Sigmoid colon (tissue), 6 donors: ENCODE measurements at regions not wholly inside any gene's neighbourhood (a gene's known extent, or its start where the extent isn't known, plus 50 kb on each side); places are given as distances from the start of the nearest gene placed in this dataset.

ENCODE experiments used
- DNase-seq: peaks from one replicate; pipeline ENCODE4 v3.0.0-alpha.2; 2019
- H3K27ac ChIP-seq, 4 donors: fragments of 200-600 bp; sonication (generic); one replicate each; pipeline ENCODE4 v1.5.1; 2016 to 2019; ENCODE audit warnings: mild to moderate bottlenecking in 1 of 4
- H3K27me3 ChIP-seq, 3 donors: fragments of 200-600 bp; sonication (generic); one replicate each; pipeline ENCODE4 v1.5.1; 2019; ENCODE audit warnings: mild to moderate bottlenecking in 1 of 3
- H3K36me3 ChIP-seq, 4 donors: fragments of 200-600 bp; sonication (generic); one replicate each; pipeline ENCODE4 v1.5.1; 2016 to 2019
- H3K4me1 ChIP-seq, 4 donors: fragments of 200-600 bp; sonication (generic); one replicate each; pipeline ENCODE4 v1.5.1; 2017 to 2019
- H3K4me3 ChIP-seq, 4 donors: fragments of 200-600 bp; sonication (generic); one replicate each; pipeline ENCODE4 v1.5.1; 2017 to 2019; ENCODE audit warnings: mild to moderate bottlenecking in 2 of 4, moderate library complexity in 1 of 4
- H3K9me3 ChIP-seq, 4 donors: fragments of 200-600 bp in 3 of 4; sonication (generic) in 3 of 4; one replicate each; pipeline versions ENCODE4 v1.5.1 to v1.6.1; 2013 to 2019
- EP300 ChIP-seq, 4 donors: sonication (generic); formaldehyde crosslinking; IDR thresholded peaks; one replicate each; pipeline ENCODE4 v1.6.1; 2017; ENCODE audit warnings: antibody characterized with exemption in 4 of 4
- POLR2A ChIP-seq, 2 donors: fragments of 450-650 bp; IDR thresholded peaks; one replicate each; pipeline ENCODE4 v1.6.1; 2016; ENCODE audit warnings: antibody characterized with exemption in 2 of 2, mild to moderate bottlenecking in 2 of 2, moderate library complexity in 2 of 2
- POLR2AphosphoS5 ChIP-seq, 4 donors: sonication (generic); formaldehyde crosslinking; IDR thresholded peaks; one replicate each; pipeline ENCODE4 v1.6.1; 2017; ENCODE audit warnings: antibody characterized with exemption in 4 of 4
- WGBS, 2 donors: extraction: QIAGEN DNeasy Blood & Tissue Kit; methylation state at CpG; one replicate each; pipeline ENCODE4 v1.1.7; 2013; 5-methylcytosine and 5-hydroxymethylcytosine counted together
- intact Hi-C: fragments of 100-400 bp; cut with DNase I; formaldehyde crosslinking; loops from one replicate; pipeline ENCODE4 v1.15.1; 2023
- TF ChIP-seq, protein P1 (sequence below), 4 experiments: fragments of 450-650 bp in 3 of 4; fragments of 200-600 bp in 1 of 4; IDR thresholded peaks; one replicate each; pipeline ENCODE4 v1.5.1; 2016 to 2019; ENCODE audit warnings: antibody characterized with exemption in 4 of 4, mild to moderate bottlenecking in 3 of 4, moderate library complexity in 2 of 4
- donor health status: healthy with polysubstance abuse.
- donor health status: healthy.

DNA sequence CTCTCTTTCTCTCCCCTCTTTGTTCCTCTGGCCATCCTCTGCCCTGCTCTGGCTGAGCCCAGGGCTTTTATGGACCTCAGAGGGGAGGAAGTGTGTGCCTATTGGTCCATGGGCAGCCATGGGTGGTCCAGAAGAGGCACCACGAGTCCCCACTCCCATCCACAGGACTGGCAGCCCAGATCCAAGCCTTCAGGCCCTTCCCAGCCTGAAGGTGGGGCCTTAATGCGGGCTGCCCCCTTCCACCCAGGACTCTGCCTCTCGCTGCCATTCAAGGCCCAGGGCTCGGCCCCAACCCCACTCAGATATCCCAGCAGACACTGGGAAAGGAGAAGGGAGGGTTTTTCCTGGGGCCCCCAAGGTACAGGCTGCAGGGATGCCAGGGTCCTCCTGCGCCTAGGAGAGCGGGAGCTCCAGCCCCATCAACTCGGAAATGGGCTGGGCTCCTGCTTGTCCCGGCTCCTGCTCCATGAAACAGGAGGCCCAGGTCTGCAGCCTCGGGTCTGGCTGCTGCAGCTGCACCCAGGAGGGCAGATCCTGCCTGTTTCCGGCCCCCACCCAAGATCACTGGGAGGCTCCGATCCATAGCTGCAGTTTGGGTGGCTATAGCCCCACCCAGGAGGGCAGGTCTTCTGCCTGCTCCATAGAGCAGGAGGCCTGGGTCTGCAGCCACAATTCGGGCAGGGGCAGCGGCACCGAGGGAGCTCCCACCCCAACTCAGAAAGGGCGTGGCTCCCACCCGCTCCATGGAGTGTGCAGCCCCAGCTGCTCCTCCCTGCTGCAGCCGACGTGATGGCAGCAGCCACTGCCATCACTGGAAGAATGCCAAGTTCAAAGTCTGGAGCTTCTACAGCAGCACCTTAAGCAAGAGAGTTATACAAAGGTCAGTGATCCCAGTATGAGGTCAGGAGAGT, 116.6 kb upstream of the RBBP8 start:
- WGBS, 2 donors, result 34 to 73% methylated on average over 18 of the region's 18 CpGs
- Histone ChIP-seq H3K27me3 (no peaks in the 10 kb centered on the region), H3K9me3 (no peaks in the 10 kb centered on the region), H3K27ac (no peak overlapping the region), H3K4me3 (no peak overlapping the region), H3K4me1 (no peaks in the 10 kb centered on the region), H3K36me3 (no peaks in the 10 kb centered on the region)
- TF ChIP-seq, protein P1, sequence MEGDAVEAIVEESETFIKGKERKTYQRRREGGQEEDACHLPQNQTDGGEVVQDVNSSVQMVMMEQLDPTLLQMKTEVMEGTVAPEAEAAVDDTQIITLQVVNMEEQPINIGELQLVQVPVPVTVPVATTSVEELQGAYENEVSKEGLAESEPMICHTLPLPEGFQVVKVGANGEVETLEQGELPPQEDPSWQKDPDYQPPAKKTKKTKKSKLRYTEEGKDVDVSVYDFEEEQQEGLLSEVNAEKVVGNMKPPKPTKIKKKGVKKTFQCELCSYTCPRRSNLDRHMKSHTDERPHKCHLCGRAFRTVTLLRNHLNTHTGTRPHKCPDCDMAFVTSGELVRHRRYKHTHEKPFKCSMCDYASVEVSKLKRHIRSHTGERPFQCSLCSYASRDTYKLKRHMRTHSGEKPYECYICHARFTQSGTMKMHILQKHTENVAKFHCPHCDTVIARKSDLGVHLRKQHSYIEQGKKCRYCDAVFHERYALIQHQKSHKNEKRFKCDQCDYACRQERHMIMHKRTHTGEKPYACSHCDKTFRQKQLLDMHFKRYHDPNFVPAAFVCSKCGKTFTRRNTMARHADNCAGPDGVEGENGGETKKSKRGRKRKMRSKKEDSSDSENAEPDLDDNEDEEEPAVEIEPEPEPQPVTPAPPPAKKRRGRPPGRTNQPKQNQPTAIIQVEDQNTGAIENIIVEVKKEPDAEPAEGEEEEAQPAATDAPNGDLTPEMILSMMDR (IDR thresholded peaks at IDR 0.05), result no peak
- TF ChIP-seq EP300 (IDR thresholded peaks at IDR 0.05) (no peak), POLR2A (IDR thresholded peaks at IDR 0.05) (no peak), POLR2AphosphoS5 (IDR thresholded peaks at IDR 0.05) (no peak)
- no peak for DNase-seq
- intact Hi-C loops, result no loop called here

DNA sequence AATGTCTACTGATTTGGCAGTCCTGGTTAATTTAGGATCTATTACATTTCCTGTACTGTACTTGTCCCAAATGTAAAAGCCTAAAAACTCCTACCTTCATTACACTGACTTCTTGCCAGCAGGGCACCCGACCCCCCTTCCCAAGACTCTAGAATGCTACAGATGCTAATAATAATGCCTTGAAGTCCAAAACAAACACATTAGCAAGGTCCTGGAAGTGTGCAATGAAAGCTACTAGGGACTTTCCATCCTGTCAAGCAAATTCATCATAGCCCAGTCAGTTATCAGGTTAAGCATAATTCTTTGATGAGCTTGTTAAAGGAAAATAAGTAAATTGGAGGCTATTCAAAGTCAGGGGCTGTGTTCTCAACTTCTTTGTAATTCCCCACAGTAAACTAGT, 115.3 kb upstream of the RBBP8 start:
- TF ChIP-seq EP300 (IDR thresholded peaks at IDR 0.05), result no peak
- TF ChIP-seq POLR2AphosphoS5 (IDR thresholded peaks at IDR 0.05), result no peak
- no peak for TF ChIP-seq POLR2A (IDR thresholded peaks at IDR 0.05)
- TF ChIP-seq, protein P1 (IDR thresholded peaks at IDR 0.05), result no peak
- no peak for DNase-seq
- Histone ChIP-seq H3K27ac (no peak overlapping the region), H3K4me1 (no peaks in the 10 kb centered on the region), H3K4me3 (no peak overlapping the region), H3K9me3 (no peaks in the 10 kb centered on the region), H3K36me3 (no peaks in the 10 kb centered on the region), H3K27me3 (no peaks in the 10 kb centered on the region)
- WGBS, 2 donors, result 28 to 60% methylated on average over 1 of the region's 1 CpG
- intact Hi-C loops, result no loop called here

DNA sequence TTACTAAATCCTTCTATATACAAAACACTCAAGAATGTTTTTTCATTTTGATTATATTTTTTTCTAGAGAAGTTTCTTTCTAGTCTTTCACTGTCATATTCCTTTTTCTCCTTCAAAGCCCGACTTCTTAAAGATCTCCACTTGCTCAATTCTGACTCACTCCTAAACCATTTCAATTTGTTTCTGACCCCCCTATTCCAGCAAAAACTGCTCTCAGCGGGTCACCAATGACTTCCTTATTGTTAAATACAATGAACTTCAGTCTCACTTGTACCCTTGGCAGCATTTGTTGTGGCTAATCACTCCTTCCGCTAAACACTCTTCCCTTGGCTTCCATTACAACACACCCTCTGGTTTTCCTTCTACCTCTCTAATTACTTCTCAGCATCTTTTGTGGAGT, 111.1 kb upstream of the RBBP8 start:
- H3K27ac ChIP-seq, result no peak overlapping the region
- no peak for TF ChIP-seq POLR2A (IDR thresholded peaks at IDR 0.05)
- no peak for TF ChIP-seq EP300 (IDR thresholded peaks at IDR 0.05)
- TF ChIP-seq, protein P1 (IDR thresholded peaks at IDR 0.05), result no peak
- no peak for TF ChIP-seq POLR2AphosphoS5 (IDR thresholded peaks at IDR 0.05)
- 15 to 46% methylated on average over 3 of the region's 3 CpGs for WGBS, 2 donors

DNA sequence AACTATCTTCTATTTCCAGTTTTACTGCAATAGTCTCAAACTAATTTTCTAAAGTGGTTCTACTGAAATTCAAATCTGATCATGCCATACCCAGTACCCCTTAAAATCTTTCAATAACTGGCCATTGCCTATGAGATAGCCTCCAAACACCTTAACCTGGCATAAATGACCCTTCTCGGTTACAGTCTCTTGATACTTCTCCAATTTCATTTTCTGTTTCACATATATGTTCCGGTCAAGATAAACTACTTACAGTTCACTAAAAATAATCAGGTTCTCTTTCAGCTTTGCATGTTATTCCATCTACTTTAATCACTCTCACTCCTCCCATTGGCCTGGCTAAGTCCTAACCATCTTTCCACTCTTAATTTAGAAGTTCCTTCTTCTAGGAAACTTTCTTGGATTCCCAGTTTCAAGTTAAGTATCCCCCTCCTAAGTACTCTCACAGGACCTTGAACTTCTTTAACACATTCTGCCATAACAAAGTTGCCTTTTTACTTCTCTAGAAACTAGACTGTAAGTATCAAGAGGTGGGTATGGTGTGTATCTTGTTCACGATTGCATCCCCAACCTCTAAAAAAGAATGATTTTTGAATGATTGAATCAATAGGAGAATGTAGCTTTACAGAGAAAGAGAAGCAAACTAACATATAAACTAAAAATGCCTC, 110.2 kb upstream of the RBBP8 start:
- intact Hi-C loops, result no loop called here
- TF ChIP-seq POLR2A (IDR thresholded peaks at IDR 0.05), result no peak
- TF ChIP-seq, protein P1 (IDR thresholded peaks at IDR 0.05), result no peak
- no peak for TF ChIP-seq POLR2AphosphoS5 (IDR thresholded peaks at IDR 0.05)
- no peak for TF ChIP-seq EP300 (IDR thresholded peaks at IDR 0.05)
- Histone ChIP-seq H3K4me1 (no peaks in the 10 kb centered on the region), H3K4me3 (no peak overlapping the region), H3K27me3 (no peaks in the 10 kb centered on the region), H3K27ac (no peak overlapping the region), H3K9me3 (no peaks in the 10 kb centered on the region), H3K36me3 (no peaks in the 10 kb centered on the region)
- 75 to 90% methylated on average over 3 of the region's 3 CpGs for WGBS, 2 donors
- no peak for DNase-seq

More for the DNA sequence above, 111.1 kb upstream of the RBBP8 start:
- H3K4me1 ChIP-seq, result no peaks in the 10 kb centered on the region
- no peaks in the 10 kb centered on the region for H3K27me3 ChIP-seq
- intact Hi-C loops, result no loop called here
- no peak for DNase-seq
- H3K36me3 ChIP-seq, result no peaks in the 10 kb centered on the region
- no peaks in the 10 kb centered on the region for H3K9me3 ChIP-seq
- H3K4me3 ChIP-seq, result no peak overlapping the region
